Hematopoietic multipotent progenitor cell treated with erythropoietin and hydrocortisone succinate and interleukin-3 and kit ligand, for 17 days (in vitro differentiated cells): ENCODE measurements at regions not wholly inside any gene's neighbourhood (a gene's known extent, or its start where the extent isn't known, plus 50 kb on each side); places are given as distances from the start of the nearest gene placed in this dataset.

Source experiments
- DNase-seq: peaks from one replicate; pipeline ENCODE4 v3.0.0-alpha.2; 2015; ENCODE audit warnings: low spot score

DNA sequence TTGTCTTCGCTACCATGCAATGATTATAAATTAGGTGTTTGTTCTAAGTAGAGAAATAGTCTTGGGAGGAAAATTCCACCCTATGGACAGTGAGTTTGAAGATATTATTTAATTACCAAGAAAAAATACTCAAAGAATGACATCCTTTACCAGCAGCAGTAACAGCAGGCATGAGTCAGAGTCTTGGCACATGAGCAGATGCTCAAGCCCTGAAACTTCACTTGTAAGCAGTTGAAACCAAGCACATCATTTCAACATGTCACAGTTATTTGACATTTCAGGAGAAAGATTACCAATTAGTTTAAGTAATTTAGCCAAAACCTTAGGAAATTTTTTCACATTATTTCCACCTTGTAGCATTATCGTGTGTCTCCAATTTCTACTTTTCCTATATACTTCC lies 99.2 kb downstream of the C12orf50 start:
- no peak for DNase-seq

DNA sequence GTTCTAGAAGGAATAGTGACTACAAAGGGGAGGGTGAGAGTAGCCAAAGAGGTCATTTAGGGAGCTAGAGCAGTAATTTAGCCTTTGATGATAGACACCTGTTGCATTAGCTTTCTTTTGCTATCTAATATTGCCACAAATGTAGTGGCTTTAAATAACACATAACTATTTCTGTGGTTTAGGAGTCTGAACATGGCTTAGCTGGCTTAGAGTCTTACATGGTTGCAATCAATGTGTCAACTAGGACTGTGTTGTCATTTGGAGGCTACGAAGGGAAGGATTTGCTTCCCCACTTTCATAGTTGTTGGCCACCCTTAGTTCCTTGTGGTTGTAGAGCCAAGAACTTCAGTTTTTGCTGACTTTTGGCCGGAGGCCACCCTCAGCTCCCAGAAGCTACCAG lies 99.9 kb downstream of the C12orf50 start:
- no peak for DNase-seq

DNA sequence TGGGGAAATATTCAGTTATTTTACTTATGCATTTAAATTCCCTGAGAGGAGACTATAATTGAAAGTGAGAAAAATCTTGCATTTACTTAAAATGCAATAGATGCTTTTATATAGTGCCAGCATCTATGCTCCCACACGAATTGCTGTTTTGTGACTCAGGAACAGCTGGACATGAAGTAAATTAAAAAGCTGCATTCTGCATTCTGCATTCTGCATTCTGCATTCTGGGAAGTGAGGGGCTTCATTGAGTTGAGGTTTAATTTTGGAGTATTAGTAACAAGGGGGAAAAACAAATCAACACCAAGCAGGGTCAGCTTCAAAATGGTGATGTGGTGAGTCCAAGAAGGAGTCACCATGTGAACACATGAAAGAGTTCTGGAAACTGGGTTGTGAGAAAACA lies 101.2 kb downstream of the C12orf50 start:
- no peak for DNase-seq

DNA sequence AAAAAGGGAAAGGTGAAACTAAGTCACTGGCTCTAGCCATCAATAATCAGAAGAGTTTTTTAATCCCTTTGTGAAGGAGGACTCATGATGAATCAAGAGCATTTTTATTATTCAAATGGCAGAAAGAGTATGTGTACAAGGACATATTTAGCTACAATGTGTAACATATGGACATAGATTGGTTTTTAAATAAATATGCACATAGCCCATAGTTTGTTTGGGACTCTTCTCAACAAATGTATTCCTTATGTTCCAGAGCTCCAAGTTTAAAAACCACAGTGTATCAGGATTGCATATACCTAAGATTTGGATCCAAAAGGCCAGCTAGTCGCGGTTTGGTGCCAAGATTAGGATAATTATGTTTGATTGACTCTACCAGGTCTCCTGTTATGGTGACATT lies 104.2 kb downstream of the C12orf50 start:
- DNase-seq: no peak

DNA sequence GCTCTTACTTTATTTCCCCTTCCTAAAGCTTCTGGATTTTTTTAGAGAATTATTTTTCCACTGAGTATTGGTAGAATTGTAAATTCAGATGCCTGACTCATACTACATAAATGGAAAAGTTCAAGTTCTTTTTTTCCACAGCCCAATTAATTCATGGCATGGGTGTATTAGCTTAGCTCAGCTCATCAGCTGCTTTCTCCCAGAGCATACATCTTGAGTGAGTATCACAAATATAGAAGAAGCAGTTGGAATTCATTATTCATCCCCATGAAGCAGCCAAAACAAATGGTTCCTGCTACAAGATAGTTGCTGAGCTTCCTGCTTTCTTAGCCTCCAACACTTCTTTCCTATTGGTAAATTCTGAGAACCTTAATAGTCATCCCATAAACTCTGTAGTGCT lies 105.1 kb downstream of the C12orf50 start:
- no peak for DNase-seq

DNA sequence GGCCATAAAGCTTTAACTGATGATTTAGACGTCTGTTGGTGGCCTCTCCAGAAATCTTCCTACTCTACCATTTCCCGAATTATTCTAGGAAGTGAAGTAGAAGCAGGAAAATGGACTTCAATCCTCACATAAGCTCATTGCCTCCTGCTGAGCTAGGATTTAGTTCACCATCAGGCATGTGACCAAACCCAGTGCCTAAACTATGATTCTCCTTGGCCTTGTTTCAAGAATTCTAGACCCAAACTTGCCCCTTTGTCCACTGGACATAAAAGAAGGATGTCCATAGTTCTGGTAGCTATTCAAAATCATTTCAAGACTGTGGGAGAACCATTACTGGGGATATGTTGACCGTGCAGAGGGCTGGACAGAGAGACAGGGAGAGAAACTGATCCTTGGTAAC lies 105.8 kb downstream of the C12orf50 start:
- no peak for DNase-seq

DNA sequence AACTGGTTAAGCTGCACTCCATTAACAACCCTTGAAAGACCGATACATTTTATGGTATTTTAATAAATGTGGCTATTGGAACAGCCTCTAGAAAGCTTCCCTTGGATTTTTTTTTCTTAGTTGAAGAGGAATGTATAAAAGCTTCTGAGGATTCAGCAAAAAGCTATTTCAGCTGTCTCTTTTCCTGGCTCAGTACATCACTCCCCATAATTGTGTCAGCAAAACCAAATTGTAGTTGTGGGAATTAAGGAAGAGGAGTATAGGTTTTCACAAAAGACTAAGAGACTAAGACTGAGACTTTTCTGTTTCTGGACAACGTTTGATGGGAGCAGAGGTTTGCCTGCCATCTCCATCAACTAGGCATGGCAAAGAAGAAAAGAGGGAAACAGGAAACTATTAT lies 106.5 kb downstream of the C12orf50 start:
- no peak for DNase-seq

DNA sequence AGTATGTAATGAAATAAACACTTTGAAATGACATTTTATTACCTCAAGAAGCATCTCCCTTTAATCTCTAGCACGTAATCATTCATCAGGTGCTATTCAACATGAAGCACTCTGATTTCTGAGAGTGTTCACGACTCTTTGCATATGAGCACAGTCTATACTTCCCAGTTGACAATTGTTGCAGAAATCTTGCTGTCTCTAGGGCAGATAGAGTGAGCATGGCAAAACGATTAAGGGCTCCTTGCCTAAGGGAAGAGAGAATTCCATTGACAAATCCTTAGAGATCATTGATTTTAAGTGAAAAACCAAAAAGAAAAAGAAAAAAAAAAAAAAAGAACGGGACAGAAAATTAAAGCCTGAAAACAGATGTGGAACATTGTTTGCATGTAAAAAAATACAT lies 107.6 kb downstream of the C12orf50 start:
- no peak for DNase-seq

DNA sequence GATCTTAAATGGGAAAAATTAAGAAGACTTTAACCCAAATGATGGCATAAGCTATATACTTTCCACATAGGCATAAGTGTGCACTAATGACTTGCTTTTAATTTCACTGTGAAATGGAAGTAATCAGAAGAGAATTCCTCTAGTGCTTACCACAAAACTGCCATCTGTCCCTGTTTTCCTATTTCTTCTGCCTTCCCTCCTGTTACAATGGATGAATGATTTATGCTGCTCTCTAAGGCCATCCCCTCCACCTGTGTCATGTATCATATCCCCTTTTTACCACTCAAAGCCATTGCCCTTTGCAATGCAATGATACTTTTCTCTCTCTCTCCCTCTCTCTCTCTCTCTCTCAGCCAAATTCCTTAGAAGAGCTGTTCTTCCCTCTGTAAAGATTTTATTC lies 109.1 kb downstream of the C12orf50 start:
- no peak for DNase-seq

DNA sequence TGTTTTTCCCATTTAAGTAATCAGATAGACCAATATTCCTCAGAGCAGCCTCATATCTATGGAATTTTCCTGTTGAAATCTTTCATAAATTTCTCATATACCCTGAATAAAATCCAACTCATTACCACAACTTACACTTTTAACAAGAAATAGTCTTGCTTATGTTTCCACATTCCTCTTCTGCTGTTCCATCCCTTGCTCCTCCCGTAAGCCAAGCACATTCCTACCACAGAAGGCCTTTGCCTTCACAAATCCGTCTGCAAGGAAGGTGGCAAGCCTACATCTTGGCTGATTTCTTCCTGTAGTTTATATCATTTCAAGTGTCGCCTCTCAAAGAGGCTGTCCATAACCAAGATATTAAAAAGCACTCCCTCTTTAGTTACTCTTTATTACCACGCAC lies 127.7 kb downstream of the C12orf50 start:
- no peak for DNase-seq

DNA sequence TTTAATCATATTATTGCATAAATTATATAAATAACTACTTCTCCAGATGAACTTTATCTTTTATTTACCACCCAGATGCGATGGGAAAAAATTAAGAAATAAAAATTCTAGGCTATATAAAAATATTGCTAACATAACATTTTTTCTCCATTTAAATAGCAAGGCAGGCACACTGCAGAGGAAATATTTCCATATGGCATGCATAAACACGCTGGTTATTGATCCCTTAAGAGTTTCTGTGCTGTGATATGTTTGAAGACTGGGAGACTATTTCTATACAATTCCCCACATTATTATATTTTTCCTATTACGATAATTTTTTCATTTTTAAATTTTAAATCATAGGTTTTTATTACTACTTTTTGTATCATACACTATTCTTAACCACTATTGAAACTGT lies 131.5 kb downstream of the C12orf50 start:
- DNase-seq: no peak

DNA sequence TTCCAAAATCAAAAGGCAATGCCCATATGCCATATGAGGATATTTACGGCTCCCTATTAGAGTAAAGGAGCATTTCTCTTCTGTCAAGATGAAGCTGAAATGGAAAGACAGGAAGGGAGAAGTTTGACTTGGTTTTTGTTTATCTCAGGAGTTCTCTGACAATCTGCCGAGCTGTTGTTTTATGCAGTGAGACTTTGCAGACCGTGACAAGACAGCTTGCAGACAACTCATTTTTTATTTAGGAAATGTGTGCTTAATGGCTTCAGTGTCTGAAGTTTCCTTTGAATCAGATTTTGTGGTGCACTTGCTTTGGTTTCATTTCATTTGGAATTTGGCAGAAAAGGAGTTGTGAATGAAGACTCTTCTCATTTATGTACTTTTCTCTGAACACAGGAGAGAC lies 145.4 kb downstream of the C12orf50 start:
- DNase-seq: no peak

DNA sequence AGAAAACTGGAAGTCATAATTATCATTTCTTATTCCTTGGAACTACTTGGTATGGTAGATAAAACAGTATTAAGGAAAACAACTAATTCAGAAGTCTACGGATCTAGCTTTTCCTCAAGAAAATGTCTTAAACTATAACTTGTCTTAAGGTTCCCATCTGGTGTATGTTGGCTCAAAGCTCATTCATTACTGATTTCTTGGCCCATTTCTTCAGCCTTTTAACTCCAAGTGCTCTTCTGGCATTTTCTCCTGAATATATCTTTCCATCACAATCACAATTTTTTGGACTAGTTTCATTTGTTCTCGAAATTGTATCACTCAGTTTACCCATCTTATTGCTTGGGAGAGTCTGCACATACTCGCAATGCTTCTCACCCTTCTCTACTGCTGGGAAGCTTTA lies 150.1 kb downstream of the C12orf50 start:
- DNase-seq: no peak

DNA sequence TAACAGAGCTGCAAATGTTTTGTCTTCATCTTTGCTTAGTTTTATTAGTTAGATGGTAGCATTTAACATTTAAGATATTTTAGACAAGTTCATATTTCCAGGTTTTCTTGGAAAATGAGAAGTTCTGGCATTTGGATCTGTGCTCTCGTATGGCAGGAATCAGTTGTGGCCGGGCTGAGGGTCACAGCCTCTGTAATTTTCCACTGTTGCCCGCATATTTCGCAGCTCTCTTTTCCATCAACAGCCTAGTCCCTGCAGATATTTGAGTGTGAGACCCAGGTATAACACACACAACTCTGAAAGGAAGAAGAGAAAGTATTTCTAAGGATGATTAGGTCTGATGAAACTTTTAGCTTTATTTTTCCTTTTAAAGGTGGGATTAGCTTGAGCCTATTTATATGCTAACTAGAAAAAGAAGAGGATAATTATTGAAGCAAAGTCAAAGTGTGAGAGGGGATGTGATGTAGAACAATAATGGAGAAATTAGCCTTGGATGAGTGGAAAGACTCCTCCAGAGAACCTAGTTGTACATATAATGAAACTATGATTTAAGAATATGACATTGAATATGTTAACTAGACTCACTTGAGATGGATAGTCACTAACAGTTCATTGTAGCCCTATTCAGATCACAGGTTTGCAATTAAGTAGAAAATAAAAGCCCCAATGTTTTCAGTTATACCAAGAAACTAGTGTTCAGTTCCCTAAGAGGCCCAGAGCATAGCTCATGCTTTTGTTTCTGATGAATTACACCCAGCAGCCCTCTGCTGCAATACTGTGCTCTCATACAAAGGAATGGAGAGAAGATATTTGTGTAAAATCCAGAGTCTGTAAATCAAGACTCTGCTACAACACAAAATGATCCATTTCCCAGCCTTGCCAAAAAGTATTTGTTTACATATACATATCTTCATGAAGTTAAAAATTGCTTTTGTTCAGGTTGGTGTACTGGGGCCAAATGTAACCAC lies 158.4 kb downstream of the C12orf50 start:
- no peak for DNase-seq

DNA sequence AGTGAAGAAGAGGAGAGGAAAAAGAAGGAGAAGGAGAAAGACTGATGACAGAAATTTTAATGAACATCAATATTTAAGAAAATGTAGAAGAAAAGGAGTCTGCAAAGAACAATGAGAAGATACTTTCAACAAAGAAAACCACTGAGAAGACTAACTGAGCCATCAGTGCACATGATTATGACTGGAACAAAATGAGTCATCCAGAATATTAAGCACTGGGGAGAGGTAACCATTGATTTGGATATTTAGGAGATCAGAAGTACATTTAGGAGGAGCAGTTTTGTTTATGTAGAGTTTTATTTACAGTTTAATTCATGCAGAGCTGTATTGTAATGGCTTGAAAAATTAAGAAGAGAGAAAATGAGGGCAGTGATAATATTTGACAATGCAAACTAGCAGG lies 159.1 kb downstream of the C12orf50 start:
- DNase-seq: no peak

DNA sequence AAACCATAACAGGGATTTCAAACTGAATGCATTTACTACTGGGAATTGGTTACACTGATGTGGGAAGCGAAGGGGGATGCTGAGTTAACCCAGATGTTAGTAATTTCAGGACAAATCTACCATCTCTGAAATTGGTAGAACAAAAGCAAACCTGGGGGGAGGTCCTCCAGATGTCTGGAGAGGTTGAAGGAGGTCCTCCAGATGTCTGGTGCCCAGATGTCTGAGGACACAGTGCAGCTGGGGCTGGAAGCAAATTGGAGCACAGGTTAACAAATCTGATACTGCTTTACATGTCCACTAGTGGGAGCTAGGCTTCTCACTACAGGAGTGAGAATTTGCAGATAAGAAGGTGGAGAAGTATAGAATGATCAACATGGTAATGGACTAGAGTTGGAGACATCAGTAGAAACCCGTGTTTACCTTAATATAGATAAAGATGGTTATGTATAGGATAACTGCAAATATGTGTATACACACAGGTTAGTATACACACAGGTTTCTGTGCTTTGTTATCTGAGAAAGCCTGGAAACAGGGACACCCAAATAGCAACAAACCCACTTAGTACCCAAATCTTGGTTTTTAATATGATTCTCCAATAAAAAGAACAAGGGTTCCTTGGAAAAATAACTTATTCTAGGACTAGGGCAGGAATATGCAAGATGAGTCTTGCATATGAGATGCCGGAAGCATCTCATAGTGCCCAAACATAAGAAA lies 162.5 kb downstream of the C12orf50 start:
- no peak for DNase-seq

DNA sequence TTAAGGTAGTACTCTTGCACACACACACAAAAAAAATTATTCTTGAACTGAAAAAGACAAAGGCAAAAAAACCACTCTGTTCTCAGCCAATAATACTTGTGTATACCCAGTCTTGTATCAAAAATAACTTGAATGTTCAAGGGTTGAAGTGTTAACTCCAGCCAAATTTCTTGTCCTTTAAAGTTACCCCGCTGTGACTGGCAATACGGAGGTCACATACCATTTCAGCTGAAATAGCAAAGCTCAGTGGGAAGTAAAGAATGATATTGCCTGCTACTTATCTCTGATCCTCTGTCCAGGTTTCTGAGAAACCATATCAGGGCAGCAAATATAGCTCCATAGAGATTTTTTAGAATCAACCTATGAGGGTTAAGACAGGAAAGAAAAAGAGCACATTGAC lies 167.4 kb downstream of the C12orf50 start:
- DNase-seq: no peak

DNA sequence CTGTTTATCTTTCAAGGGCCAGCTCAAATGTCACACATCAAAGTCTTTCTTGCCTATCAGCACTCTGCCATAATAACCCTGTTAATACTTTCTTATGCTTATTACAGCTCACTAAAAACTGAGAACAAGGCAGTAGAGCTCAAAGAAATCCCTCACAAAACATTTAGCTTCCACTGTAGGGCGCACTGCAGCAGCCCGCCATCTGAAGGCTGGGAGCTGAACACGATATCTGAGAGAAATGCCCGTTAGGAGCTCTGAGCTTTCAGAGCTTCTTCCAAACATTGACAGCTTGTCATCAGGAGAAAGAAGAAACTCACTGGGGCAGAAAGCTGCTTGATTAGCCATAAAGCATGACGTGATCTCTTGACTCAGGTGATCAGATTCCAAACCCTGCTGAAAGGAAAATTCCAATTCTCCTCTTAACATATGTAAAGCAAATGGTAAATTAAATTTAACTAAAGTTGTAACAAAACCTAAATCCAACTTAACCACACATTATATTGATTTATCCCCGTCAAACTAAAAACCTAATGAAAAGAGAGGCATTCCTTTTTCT lies 175.7 kb downstream of the C12orf50 start:
- DNase-seq: no peak

DNA sequence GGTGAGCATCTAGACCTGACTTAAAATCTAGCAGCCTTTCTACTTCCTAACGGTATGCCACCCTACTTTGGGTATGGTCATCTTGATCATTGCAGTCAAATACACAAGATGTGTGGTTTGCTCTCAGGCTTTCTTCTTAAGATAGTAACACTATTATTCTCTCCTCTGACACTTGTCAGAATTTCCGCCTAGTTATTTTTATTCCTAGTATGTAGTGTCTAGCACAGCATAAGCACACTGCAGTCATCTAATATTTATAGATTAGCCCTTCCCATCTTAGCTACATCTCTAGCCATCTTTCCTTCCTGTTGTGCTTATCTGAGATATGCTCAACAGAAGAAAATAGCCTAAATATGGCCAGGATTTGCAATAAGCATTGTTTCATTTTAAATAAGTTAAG lies 180.1 kb downstream of the C12orf50 start:
- no peak for DNase-seq

DNA sequence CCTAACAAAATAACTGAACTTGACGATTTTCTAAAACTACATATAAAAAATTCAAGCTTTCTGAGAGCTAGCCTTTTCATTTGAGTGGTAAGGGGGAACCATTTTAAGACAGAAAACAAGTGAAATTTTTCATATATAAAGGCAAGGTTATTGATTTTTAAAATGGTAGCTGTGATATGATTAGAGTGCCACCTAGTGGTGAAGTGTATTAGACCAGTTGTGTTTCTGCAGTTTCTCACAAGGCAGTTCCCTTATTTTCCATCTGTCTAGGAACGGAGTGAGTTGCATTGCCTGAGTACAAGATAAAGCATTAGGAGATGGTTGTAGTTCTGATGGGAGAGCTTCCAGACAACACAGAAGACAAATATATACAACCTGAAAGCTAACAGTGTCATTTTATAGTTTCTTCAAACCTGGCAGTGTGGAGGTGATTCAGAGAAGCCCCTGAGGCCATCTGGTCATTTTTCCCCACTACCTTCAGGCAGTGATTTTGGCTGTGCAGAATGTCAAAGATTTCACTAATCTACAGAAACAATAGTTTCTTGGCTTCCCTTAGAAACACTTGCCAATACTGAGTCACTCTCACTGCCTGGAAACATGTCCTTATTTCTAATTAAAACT lies 180.8 kb downstream of the C12orf50 start:
- DNase-seq: peak; percentile 43

DNA sequence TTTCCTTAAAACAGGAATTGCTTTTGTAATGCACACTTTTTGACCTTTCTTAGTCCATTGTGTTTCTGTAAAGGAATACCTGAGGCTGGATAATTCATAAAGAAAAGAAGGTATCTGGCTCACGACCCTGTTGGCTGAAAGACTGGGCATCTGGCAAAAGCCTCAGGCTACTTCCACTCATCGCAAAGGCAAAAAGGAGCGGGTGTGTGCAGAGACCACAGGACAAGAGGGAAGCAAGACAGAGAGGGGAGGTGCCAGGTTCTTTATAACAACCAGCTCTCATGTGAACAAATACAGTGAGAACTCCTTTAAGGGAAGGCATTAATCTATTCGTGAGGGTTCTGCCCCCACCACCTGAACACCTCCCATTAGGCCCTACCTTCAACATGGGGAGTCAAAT lies 182.1 kb downstream of the C12orf50 start:
- DNase-seq: no peak

DNA sequence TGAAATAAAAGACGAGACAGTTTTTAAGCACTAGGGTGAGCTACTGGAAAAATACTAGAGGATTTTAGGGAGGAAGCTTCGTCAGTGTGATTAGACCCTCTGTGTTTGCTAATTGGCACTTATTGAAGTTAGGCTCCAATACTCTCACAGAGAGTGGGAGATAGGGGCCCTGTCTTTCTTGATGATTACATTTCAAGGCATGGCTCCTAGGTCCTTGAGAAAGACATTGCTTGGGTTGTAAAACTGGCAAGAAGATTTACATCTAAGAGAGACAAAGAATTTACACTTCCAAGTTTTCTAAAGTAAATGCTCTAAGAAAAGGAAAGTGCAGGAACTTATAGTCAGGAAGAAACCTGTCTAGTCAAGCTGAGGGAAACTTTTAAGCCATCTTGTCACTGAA lies 183.2 kb downstream of the C12orf50 start:
- no peak for DNase-seq

DNA sequence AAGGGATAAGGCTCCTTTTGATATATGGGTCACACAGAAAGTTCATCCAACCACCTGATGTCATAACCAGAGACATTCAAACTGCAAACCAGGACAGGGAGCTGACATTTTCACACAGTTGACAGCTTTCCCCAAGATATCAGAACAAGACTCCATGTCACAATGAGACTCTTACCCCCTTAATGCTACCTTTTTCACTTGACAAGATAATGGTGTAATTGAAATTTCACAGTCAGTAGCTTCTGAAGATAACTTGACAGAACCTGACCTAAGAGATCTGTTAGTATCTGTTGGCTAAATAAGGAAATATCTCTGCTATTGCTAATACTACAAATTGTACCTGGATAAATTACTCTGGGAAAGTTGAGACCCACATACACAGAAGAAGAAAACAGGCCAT lies 187.3 kb downstream of the C12orf50 start:
- no peak for DNase-seq
